IMR-90 (cell line): ENCODE measurements at regions not wholly inside any gene's neighbourhood (a gene's known extent, or its start where the extent isn't known, plus 50 kb on each side); places are given as distances from the start of the nearest gene placed in this dataset.

Source experiments
- ATAC-seq: fragments of 200-7000 bp; cut with Tn5 transposase; 2 replicates; pipeline ENCODE4 v1.9.1; 2020; ENCODE audit warnings: low read depth, mild to moderate bottlenecking, moderate library complexity
- BruUV-seq: library from RNA; stranded (reverse); fragments of 400-500 nt; replicated peaks from 2 replicates; lab custom pipeline; 2021; lab: Mats Ljungman, UMichigan
- CTCF ChIA-PET: fragments of 300-600 bp; formaldehyde crosslinking; extraction: SDS; loops from one replicate; lab custom pipeline; 2021; ENCODE audit warnings: antibody characterized with exemption; lab: Yijun Ruan, JAX
- POLR2A ChIA-PET: fragments of 300-600 bp; sonication (Branson Sonifier 250); formaldehyde crosslinking; loops from one replicate; lab custom pipeline; 2022; ENCODE audit warnings: antibody characterized with exemption; ENCODE audit not compliant: unreplicated experiment; lab: Charles Lee
- DNase-seq: peaks from one replicate; pipeline ENCODE4 v3.0.0; 2013
- H2AFZ ChIP-seq: replicated peaks from 2 replicates; pipeline ENCODE3; 2013; ENCODE audit warnings: low read length, mild to moderate bottlenecking; ENCODE audit not compliant: poor library complexity
- H2AK5ac ChIP-seq: 2 replicates; pipeline ENCODE4 v1.6.1; 2013; ENCODE audit warnings: low read depth, low read length, inconsistent platforms
- H2AK9ac ChIP-seq: replicated peaks from 2 replicates; pipeline ENCODE3; 2013; ENCODE audit warnings: mild to moderate bottlenecking, low read depth, low read length, moderate library complexity; ENCODE audit not compliant: poor library complexity
- H2BK120ac ChIP-seq: 2 replicates; pipeline ENCODE4 v1.6.1; 2013; ENCODE audit warnings: low read depth, low read length, inconsistent platforms
- H2BK15ac ChIP-seq: 3 replicates; pipeline ENCODE4 v1.6.1; 2013; ENCODE audit warnings: low read depth, low read length, inconsistent platforms
- H2BK20ac ChIP-seq: 2 replicates; pipeline ENCODE4 v1.6.1; 2013; ENCODE audit warnings: low read depth, mild to moderate bottlenecking, inconsistent platforms, low read length, moderate library complexity
- H2BK5ac ChIP-seq: 2 replicates; pipeline ENCODE4 v1.6.1; 2013; ENCODE audit warnings: mild to moderate bottlenecking, low read depth, low read length, inconsistent platforms; ENCODE audit not compliant: poor library complexity, severe bottlenecking
- H3K14ac ChIP-seq: replicated peaks from 2 replicates; pipeline ENCODE4 v1.6.1; 2013; ENCODE audit warnings: low read depth, low read length, inconsistent platforms
- H3K18ac ChIP-seq: 2 replicates; pipeline ENCODE4 v1.6.1; 2013; ENCODE audit warnings: low read depth, low read length, control low read depth
- H3K23ac ChIP-seq: 2 replicates; pipeline ENCODE4 v1.6.1; 2013; ENCODE audit warnings: low read depth, low read length, inconsistent platforms
- H3K27ac ChIP-seq: 2 replicates; pipeline ENCODE4 v1.5.1; 2013; ENCODE audit warnings: mild to moderate bottlenecking, control low read depth, low read length; ENCODE audit not compliant: insufficient read depth
- H3K27me3 ChIP-seq: 2 replicates; pipeline ENCODE4 v1.6.1; 2013; ENCODE audit warnings: low read length; ENCODE audit not compliant: control insufficient read depth, insufficient read depth
- H3K36me3 ChIP-seq: 2 replicates; pipeline ENCODE4 v1.6.1; 2013; ENCODE audit warnings: low read length, mixed read lengths; ENCODE audit not compliant: control insufficient read depth, insufficient read depth
- H3K4ac ChIP-seq: 2 replicates; pipeline ENCODE4 v1.6.1; 2013; ENCODE audit warnings: low read depth, low read length, inconsistent platforms
- H3K4me1 ChIP-seq: 2 replicates; pipeline ENCODE4 v1.6.1; 2013; ENCODE audit warnings: low read length, mixed read lengths; ENCODE audit not compliant: control insufficient read depth, insufficient read depth
- H3K4me2 ChIP-seq: 2 replicates; pipeline ENCODE4 v1.6.1; 2013; ENCODE audit warnings: low read depth, mild to moderate bottlenecking, control low read depth, low read length, moderate library complexity
- H3K4me3 ChIP-seq: 2 replicates; pipeline ENCODE4 v1.5.1; 2013; ENCODE audit warnings: low read depth, mild to moderate bottlenecking, control low read depth, low read length, moderate library complexity; ENCODE audit not compliant: insufficient read depth
- H3K56ac ChIP-seq: 2 replicates; pipeline ENCODE4 v1.6.1; 2013; ENCODE audit warnings: low read length, inconsistent platforms; ENCODE audit not compliant: insufficient read depth; ENCODE audit errors: extremely low read depth
- H3K79me1 ChIP-seq, 2 experiments: 2 replicates each; pipeline ENCODE4 v1.6.1; 2013; ENCODE audit warnings: low read length in 2 of 2, inconsistent platforms in 1 of 2, low read depth in 1 of 2
- H3K9ac ChIP-seq: 2 replicates; pipeline ENCODE4 v1.6.1; 2013; ENCODE audit warnings: low read depth, low read length, control low read depth
- H3K9me1 ChIP-seq: 2 replicates; pipeline ENCODE4 v1.6.1; 2013; ENCODE audit warnings: low read length, inconsistent platforms; ENCODE audit not compliant: insufficient read depth
- H3K9me3 ChIP-seq: 2 replicates; pipeline ENCODE4 v1.6.1; 2013; ENCODE audit warnings: low read length; ENCODE audit not compliant: control insufficient read depth, insufficient read depth
- H4K20me1 ChIP-seq: 2 replicates; pipeline ENCODE4 v1.6.1; 2013; ENCODE audit warnings: low read length, inconsistent platforms; ENCODE audit not compliant: insufficient read depth
- H4K5ac ChIP-seq: 2 replicates; pipeline ENCODE4 v1.6.1; 2013; ENCODE audit warnings: mild to moderate bottlenecking, low read depth, low read length, control low read depth
- H4K8ac ChIP-seq, 2 experiments: 2 replicates each; pipeline ENCODE4 v1.6.1; 2013; ENCODE audit warnings: low read depth in 2 of 2, low read length in 2 of 2, control low read depth in 1 of 2, inconsistent platforms in 1 of 2
- H4K91ac ChIP-seq: 2 replicates; pipeline ENCODE4 v1.6.1; 2013; ENCODE audit warnings: low read depth, low read length, inconsistent platforms; ENCODE audit not compliant: insufficient read depth
- CEBPB ChIP-seq: IDR thresholded peaks from 2 replicates; pipeline ENCODE4 v1.6.1; 2012; ENCODE audit warnings: low read depth, low read length, improper control_type of control experiment
- CHD1 ChIP-seq: IDR thresholded peaks from 2 replicates; pipeline ENCODE4 v1.6.1; 2012; ENCODE audit warnings: low read depth, low read length, improper control_type of control experiment
- ELK1 ChIP-seq: fragments of 150-350 bp; IDR thresholded peaks from 2 replicates; pipeline ENCODE4 v1.6.1; 2016; ENCODE audit warnings: low read depth, mild to moderate bottlenecking, low read length, moderate library complexity, borderline replicate concordance
- MAZ ChIP-seq: IDR thresholded peaks from 2 replicates; pipeline ENCODE4 v1.6.1; 2012; ENCODE audit warnings: low read depth, mild to moderate bottlenecking, low read length, improper control_type of control experiment, moderate library complexity, borderline replicate concordance
- MXI1 ChIP-seq: IDR thresholded peaks from 2 replicates; pipeline ENCODE4 v1.6.1; 2012; ENCODE audit warnings: low read depth, mild to moderate bottlenecking, low read length, moderate library complexity, borderline replicate concordance
- NFE2L2 ChIP-seq: fragments of 150-350 bp; IDR thresholded peaks from 2 replicates; pipeline ENCODE4 v1.6.1; 2016; ENCODE audit warnings: low read depth, mild to moderate bottlenecking, low read length
- POLR2A ChIP-seq: IDR thresholded peaks from 2 replicates; pipeline ENCODE4 v1.6.1; 2012; ENCODE audit warnings: mild to moderate bottlenecking, low read depth, low read length
- RCOR1 ChIP-seq: IDR thresholded peaks from 2 replicates; pipeline ENCODE4 v1.6.1; 2012; ENCODE audit warnings: mild to moderate bottlenecking, low read length, improper control_type of control experiment; ENCODE audit not compliant: insufficient replicate concordance
- SMC3 ChIP-seq: fragments of 150-350 bp; IDR thresholded peaks from 2 replicates; pipeline ENCODE4 v1.6.1; 2016; ENCODE audit warnings: low read depth, mild to moderate bottlenecking, antibody characterized with exemption, low read length, moderate library complexity
- WGBS, 2 experiments: methylation state at CpG; one replicate each; pipeline versions ENCODE4 v1.1.5 to v1.1.7; 2013; ENCODE audit warnings: missing lambda C conversion rate in 2 of 2; ENCODE audit not compliant: insufficient read length in 1 of 2; ENCODE audit errors: extremely low coverage in 2 of 2; 5-methylcytosine and 5-hydroxymethylcytosine counted together
- dilution Hi-C: fragments of 300-500 bp; cut with HindIII; formaldehyde crosslinking; loops from one replicate; pipeline ENCODE4 v1.14.3; 2018; ENCODE audit warnings: low sequenced_read_pairs; ENCODE audit not compliant: unreplicated experiment
- in situ Hi-C: fragments of 300-500 bp; cut with MboI; formaldehyde crosslinking; loops from 3 replicates; pipeline ENCODE4 v1.14.3; 2019; ENCODE audit warnings: low sequenced_read_pairs, inconsistent platforms, mixed read lengths
- intact Hi-C: fragments of 100-400 bp; cut with micrococcal nuclease; formaldehyde crosslinking; loops from 2 replicates; pipeline ENCODE4 v1.10.0; 2022

GRCh38 chr10:28202941-28203352 lies 99.9 kb downstream of the MPP7 start:
- Histone ChIP-seq H3K79me1 (no peaks in the 10 kb centered on the region), H3K9ac (no peak overlapping the region), H3K4me1 (peaks cover 8% of the 10 kb centered on the region), H3K9me3 (peaks cover under 1% of the 10 kb centered on the region), H3K4me2 (peak overlapping the region; percentile 12), H2BK20ac (peak overlapping the region; percentile 58; the same call in 1 of the 2 replicates), H4K91ac (peak overlapping the region; percentile 72), H4K8ac (peak overlapping the region in 1 of 2 experiments; percentile 10; a peak in 3 of 4 replicates), H3K4ac (peak overlapping the region; percentile 66), H2AK9ac (peak overlapping the region; percentile 5), H3K23ac (0 out of 2 replicates have a peak overlapping the region, but pooled peaks have one; percentile 56), H3K9me1 (no peaks in the 10 kb centered on the region), H4K20me1 (no peaks in the 10 kb centered on the region), H3K36me3 (no peaks in the 10 kb centered on the region), H2BK5ac (peak overlapping the region; percentile 17), H3K27me3 (no peaks in the 10 kb centered on the region), H3K27ac (peak overlapping the region; percentile 57), H2AK5ac (peak overlapping the region; percentile 74), H2BK15ac (peak overlapping the region; percentile 81; the same call in 1 of the 3 replicates), H3K18ac (peak overlapping the region; percentile 74), H4K5ac (peak overlapping the region; percentile 73; the same call in 1 of the 2 replicates), H3K14ac (peak overlapping the region; percentile 86; the same call in 1 of the 2 replicates), H2BK120ac (peak overlapping the region; percentile 75), H2AFZ (peak overlapping the region; percentile 64), H3K56ac (no peak overlapping the region), H3K4me3 (no peak overlapping the region)
- WGBS, 2 experiments: no CpG with 5 or more reads among the region's 5 CpGs
- ATAC-seq: no peak; the same call in 1 of the 2 replicates
- intact Hi-C loops (no loop called here), in situ Hi-C loops (no loop called here), dilution Hi-C loops (no loop called here)
- POLR2A ChIA-PET: no interaction called here
- no peak for DNase-seq
- CTCF ChIA-PET: interaction anchor here (0.7 kb wide), 1 partner anchor 38 kb away, joined by 3 read pairs; no protein-coding TSS in a partner anchor
- TF ChIP-seq RCOR1 (no peak), NFE2L2 (no peak), MAZ (no peak), SMC3 (no peak), CEBPB (peak; percentile 40), CHD1 (no peak), POLR2A (no peak), MXI1 (no peak), ELK1 (no peak)
- no TSS peak for BruUV-seq
